GM12878 (cell line): ENCODE measurements at regions not wholly inside any gene's neighbourhood (a gene's known extent, or its start where the extent isn't known, plus 50 kb on each side); places are given as distances from the start of the nearest gene placed in this dataset.

Source experiments
- ATAC-seq: fragments of 200-7000 bp; cut with Tn5 transposase; 3 replicates; pipeline ENCODE4 v1.9.1; 2020; ENCODE audit warnings: mild to moderate bottlenecking, moderate library complexity
- BruUV-seq: library from RNA; stranded (reverse); fragments of 400-500 nt; replicated peaks from 2 replicates; lab custom pipeline; 2021; lab: Mats Ljungman, UMichigan
- CTCF ChIA-PET: fragments of 300-600 bp; sonication (Branson Sonifier 250); formaldehyde crosslinking; extraction: SDS; loops from one replicate; lab custom pipeline; 2021; ENCODE audit warnings: inconsistent platforms; lab: Yijun Ruan, JAX
- POLR2A ChIA-PET: fragments of 350-600 bp; formaldehyde crosslinking; extraction: SDS; loops from one replicate; lab custom pipeline; 2021; ENCODE audit warnings: inconsistent platforms; lab: Charles Lee
- RAD21 ChIA-PET: fragments of 300-600 bp; sonication (Branson Sonifier 250); formaldehyde crosslinking; loops from one replicate; lab custom pipeline; 2023; ENCODE audit warnings: antibody characterized with exemption; ENCODE audit not compliant: unreplicated experiment; lab: Charles Lee
- SMC1A ChIA-PET: fragments of 300-600 bp; sonication (Branson Sonifier 250); formaldehyde crosslinking; loops from one replicate; lab custom pipeline; 2023; ENCODE audit not compliant: unreplicated experiment, uncharacterized antibody; lab: Charles Lee
- DNase-seq: peaks from one replicate; pipeline ENCODE4 v3.0.0-alpha.2; 2011; ENCODE audit warnings: low read depth, low spot score
- FAIRE-seq: peaks from 3 replicates; lab custom pipeline; 2011; peaks lifted over from hg19 to GRCh38; lab: Jason Lieb, UNC
- H2AFZ ChIP-seq: 2 replicates; pipeline ENCODE4 v1.6.0; 2011; ENCODE audit warnings: low read depth, low read length, control low read depth; ENCODE audit not compliant: control insufficient read depth
- H3K27ac ChIP-seq: 2 replicates; pipeline ENCODE4 v1.5.1; 2011; ENCODE audit warnings: control low read depth; ENCODE audit not compliant: control insufficient read depth, insufficient read depth
- H3K27me3 ChIP-seq, 2 experiments: replicated peaks in 1 of 2; 2 replicates each; pipeline versions ENCODE4 v1.6.0 to v1.6.1; 2011; ENCODE audit warnings: low read length in 1 of 2; ENCODE audit not compliant: control insufficient read depth in 2 of 2, insufficient read depth in 2 of 2
- H3K36me3 ChIP-seq, 2 experiments: 2 replicates each; pipeline ENCODE4 v1.5.1; 2011; ENCODE audit warnings: low read length in 1 of 2; ENCODE audit not compliant: control insufficient read depth in 2 of 2, insufficient read depth in 2 of 2
- H3K4me1 ChIP-seq: 2 replicates; pipeline ENCODE4 v1.6.1; 2011; ENCODE audit warnings: mild to moderate bottlenecking, low read length, moderate library complexity, mixed read lengths; ENCODE audit not compliant: control insufficient read depth, insufficient read depth
- H3K4me2 ChIP-seq: 2 replicates; pipeline ENCODE4 v1.6.0; 2011; ENCODE audit warnings: control low read depth; ENCODE audit not compliant: control insufficient read depth, insufficient read depth
- H3K4me3 ChIP-seq: fragments of 200-600 bp; sonication (generic); 2 replicates; pipeline ENCODE4 v1.5.1; 2016
- H3K79me2 ChIP-seq: 2 replicates; pipeline ENCODE4 v1.6.0; 2011; ENCODE audit warnings: low read length; ENCODE audit not compliant: control insufficient read depth, insufficient read depth
- H3K9ac ChIP-seq: 2 replicates; pipeline ENCODE4 v1.8.0; 2011; ENCODE audit warnings: low read length, control low read depth, mixed read lengths; ENCODE audit not compliant: control insufficient read depth, insufficient read depth
- H3K9me3 ChIP-seq: replicated peaks from 3 replicates; pipeline ENCODE4 v1.5.1; 2011; ENCODE audit warnings: mild to moderate bottlenecking, low read length; ENCODE audit not compliant: control insufficient read depth, insufficient read depth
- H4K20me1 ChIP-seq: 2 replicates; pipeline ENCODE4 v1.6.0; 2011; ENCODE audit not compliant: control insufficient read depth, insufficient read depth
- ATF2 ChIP-seq: IDR thresholded peaks from 2 replicates; pipeline ENCODE4 v1.6.1; 2012; ENCODE audit warnings: low read length, inconsistent platforms
- E4F1 ChIP-seq: fragments of 450-650 bp; IDR thresholded peaks from 2 replicates; pipeline ENCODE4 v1.6.1; 2018; ENCODE audit warnings: borderline replicate concordance, mild to moderate bottlenecking; ENCODE audit not compliant: partially characterized antibody
- IKZF1 ChIP-seq: fragments of 450-650 bp; conservative IDR thresholded peaks from 2 replicates; pipeline ENCODE4 v1.6.1; 2017; ENCODE audit warnings: antibody characterized with exemption, mild to moderate bottlenecking
- MXI1 ChIP-seq: fragments of 150-350 bp; IDR thresholded peaks from 2 replicates; pipeline ENCODE4 v1.6.1; 2011; ENCODE audit warnings: low read depth, mild to moderate bottlenecking, inconsistent platforms, low read length, improper control_type of control experiment
- NBN ChIP-seq: fragments of 450-650 bp; IDR thresholded peaks from 2 replicates; pipeline ENCODE4 v1.6.1; 2016
- PAX5 ChIP-seq: IDR thresholded peaks from 2 replicates; pipeline ENCODE4 v1.6.1; 2011; ENCODE audit warnings: low read depth, low read length, borderline replicate concordance
- PML ChIP-seq: IDR thresholded peaks from 2 replicates; pipeline ENCODE4 v1.6.1; 2012; ENCODE audit warnings: low read length, inconsistent platforms
- SIN3A ChIP-seq: IDR thresholded peaks from 2 replicates; pipeline ENCODE4 v1.6.1; 2012; ENCODE audit warnings: low read depth, low read length, improper control_type of control experiment
- ZBTB11 ChIP-seq: fragments of 450-650 bp; formaldehyde crosslinking; IDR thresholded peaks from 2 replicates; pipeline ENCODE4 v1.5.0; 2022; ENCODE audit warnings: mild to moderate bottlenecking, missing genetic modification characterization
- ZSCAN29 ChIP-seq: fragments of 450-650 bp; IDR thresholded peaks from 2 replicates; pipeline ENCODE4 v1.6.1; 2017; ENCODE audit warnings: mild to moderate bottlenecking, moderate library complexity
- WGBS: methylation state at CpG from one replicate; pipeline ENCODE4 v1.1.6; 2016; ENCODE audit warnings: low lambda C conversion rate; ENCODE audit not compliant: insufficient replicate concordance, insufficient coverage; ENCODE audit errors: missing lambda C conversion rate; 5-methylcytosine and 5-hydroxymethylcytosine counted together
- in situ Hi-C: fragments of 300-500 bp; cut with MboI; formaldehyde crosslinking; loops from 9 replicates; pipeline ENCODE4 v1.14.3; 2018; ENCODE audit warnings: mixed read lengths
- intact Hi-C: fragments of 100-400 bp; cut with micrococcal nuclease; formaldehyde crosslinking; loops from one replicate; pipeline ENCODE4 v1.14.2; 2022; ENCODE audit not compliant: unreplicated experiment

- CTCF ChIA-PET: no interaction called here
- Histone ChIP-seq H3K9me3 (no peaks in the 10 kb centered on the region), H4K20me1 (no peaks in the 10 kb centered on the region), H3K4me3 (no peak overlapping the region), H3K27me3 (no peaks in the 10 kb centered on the region), H3K27ac (no peak overlapping the region), H2AFZ (no peak overlapping the region), H3K36me3 (no peaks in the 10 kb centered on the region), H3K79me2 (no peaks in the 10 kb centered on the region), H3K4me2 (no peak overlapping the region), H3K9ac (no peak overlapping the region), H3K4me1 (no peaks in the 10 kb centered on the region)
- no peak for DNase-seq
- RAD21 ChIA-PET: no interaction called here
- TF ChIP-seq IKZF1 (no peak), ZSCAN29 (no peak), PML (no peak), PAX5 (no peak), NBN (no peak), ZBTB11 (CRISPR knock-in tag) (no peak), SIN3A (no peak), E4F1 (no peak), ATF2 (no peak), MXI1 (no peak)
- no peak for FAIRE-seq
- intact Hi-C loops (no loop called here), in situ Hi-C loops (no loop called here)
- POLR2A ChIA-PET: no interaction called here
- SMC1A ChIA-PET: no interaction called here
- no peak for ATAC-seq
- no TSS peak for BruUV-seq
- WGBS: 3% methylated on average over 2 of the region's 2 CpGs
Observed at GRCh38 chr5:40106847-40107246, 572.9 kb upstream of the PTGER4 start.
